MM.1S (cell line): ENCODE measurements at regions not wholly inside any gene's neighbourhood (a gene's known extent, or its start where the extent isn't known, plus 50 kb on each side); places are given as distances from the start of the nearest gene placed in this dataset.

Source experiments
- DNase-seq: peaks from one replicate; pipeline ENCODE4 v3.0.0-alpha.2; 2015
- H2AFZ ChIP-seq: fragments of 300-600 bp; sonication (generic); 2 replicates; pipeline ENCODE4 v1.6.0; 2016; ENCODE audit warnings: antibody characterized with exemption, low read length
- H3F3A ChIP-seq: fragments of 300-600 bp; sonication (generic); 2 replicates; pipeline ENCODE4 v1.6.1; 2016; ENCODE audit warnings: mild to moderate bottlenecking, antibody characterized with exemption, low read length, moderate library complexity, mixed read lengths; ENCODE audit not compliant: insufficient read depth
- H3K27ac ChIP-seq: fragments of 300-600 bp; sonication (generic); 2 replicates; pipeline ENCODE4 v1.5.1; 2016; ENCODE audit warnings: mild to moderate bottlenecking, low read length
- H3K27me3 ChIP-seq: fragments of 300-600 bp; sonication (generic); replicated peaks from 2 replicates; pipeline ENCODE4 v1.6.0; 2016; ENCODE audit warnings: low read length; ENCODE audit not compliant: insufficient read depth
- H3K36me3 ChIP-seq: fragments of 300-600 bp; sonication (generic); replicated peaks from 2 replicates; pipeline ENCODE4 v1.6.1; 2016; ENCODE audit warnings: mild to moderate bottlenecking, low read length, mixed read lengths; ENCODE audit not compliant: insufficient read depth
- H3K4me1 ChIP-seq: fragments of 300-600 bp; sonication (generic); 2 replicates; pipeline ENCODE4 v1.6.1; 2016; ENCODE audit warnings: low read length, mixed read lengths
- H3K4me2 ChIP-seq: fragments of 300-600 bp; sonication (generic); 2 replicates; pipeline ENCODE4 v1.6.0; 2016; ENCODE audit warnings: low read depth, low read length
- H3K4me3 ChIP-seq: fragments of 300-600 bp; sonication (generic); 2 replicates; pipeline ENCODE4 v1.5.1; 2016; ENCODE audit warnings: low read length, mixed read lengths
- H3K79me2 ChIP-seq: fragments of 300-600 bp; sonication (generic); 2 replicates; pipeline ENCODE4 v1.6.1; 2016; ENCODE audit warnings: mixed run types, low read length, mixed read lengths
- H3K9ac ChIP-seq: fragments of 300-600 bp; sonication (generic); 2 replicates; pipeline ENCODE4 v1.6.1; 2016; ENCODE audit warnings: low read length, mixed read lengths
- H3K9me2 ChIP-seq: fragments of 300-600 bp; sonication (generic); replicated peaks from 2 replicates; pipeline ENCODE4 v1.6.1; 2016; ENCODE audit warnings: mild to moderate bottlenecking, low read length, mixed read lengths; ENCODE audit not compliant: insufficient read depth
- H3K9me3 ChIP-seq: fragments of 300-600 bp; sonication (generic); replicated peaks from 2 replicates; pipeline ENCODE4 v1.6.1; 2016; ENCODE audit warnings: mild to moderate bottlenecking, low read length, mixed read lengths; ENCODE audit not compliant: insufficient read depth
- H4K20me1 ChIP-seq: fragments of 300-600 bp; sonication (generic); 2 replicates; pipeline ENCODE4 v1.6.1; 2016; ENCODE audit warnings: mild to moderate bottlenecking, low read length, moderate library complexity, mixed read lengths; ENCODE audit not compliant: insufficient read depth
- CTCF ChIP-seq: fragments of 300-600 bp; sonication (generic); IDR thresholded peaks from 2 replicates; pipeline ENCODE4 v1.5.1; 2016; ENCODE audit warnings: antibody characterized with exemption, low read length, mixed read lengths
- EZH2 ChIP-seq: fragments of 300-600 bp; sonication (generic); optimal IDR thresholded peaks from 2 replicates; pipeline ENCODE3; 2017; ENCODE audit warnings: low read depth, mild to moderate bottlenecking, antibody characterized with exemption, low read length, mixed read lengths
- EZH2phosphoT487 ChIP-seq: fragments of 300-600 bp; sonication (generic); IDR thresholded peaks from 2 replicates; pipeline ENCODE4 v1.6.1; 2018; ENCODE audit warnings: antibody characterized with exemption, low read length

- no peaks in the 10 kb centered on the region for H3K9me3 ChIP-seq
- H3K4me1 ChIP-seq, result no peaks in the 10 kb centered on the region
- no peak for DNase-seq
- no peak overlapping the region for H3K27ac ChIP-seq
- H3K4me3 ChIP-seq, result no peak overlapping the region
- no peaks in the 10 kb centered on the region for H3K27me3 ChIP-seq
- H4K20me1 ChIP-seq, result no peaks in the 10 kb centered on the region
- H3F3A ChIP-seq, result no peaks in the 10 kb centered on the region
- no peaks in the 10 kb centered on the region for H3K9me2 ChIP-seq
- no peaks in the 10 kb centered on the region for H3K79me2 ChIP-seq
- no peaks in the 10 kb centered on the region for H3K36me3 ChIP-seq
- H3K4me2 ChIP-seq, result no peak overlapping the region
- TF ChIP-seq CTCF (no peak), EZH2 (no peak), EZH2phosphoT487 (no peak)
- H2AFZ ChIP-seq, result no peak overlapping the region
- no peak overlapping the region for H3K9ac ChIP-seq
Observed at GRCh38 chr2:176599796-176600485, 330.7 kb downstream of the MTX2 start.

- Histone ChIP-seq H3K4me3 (no peak overlapping the region), H3K4me1 (no peaks in the 10 kb centered on the region), H3K79me2 (no peaks in the 10 kb centered on the region), H3K9ac (no peak overlapping the region), H2AFZ (no peak overlapping the region), H4K20me1 (no peaks in the 10 kb centered on the region), H3K9me3 (no peaks in the 10 kb centered on the region), H3K36me3 (no peaks in the 10 kb centered on the region), H3K27me3 (no peaks in the 10 kb centered on the region), H3K27ac (no peak overlapping the region), H3K4me2 (no peak overlapping the region), H3K9me2 (no peaks in the 10 kb centered on the region), H3F3A (no peaks in the 10 kb centered on the region)
- DNase-seq, result no peak
- no peak for TF ChIP-seq CTCF
- no peak for TF ChIP-seq EZH2
- no peak for TF ChIP-seq EZH2phosphoT487
Observed at GRCh38 chr2:176601066-176601465, 331.8 kb downstream of the MTX2 start.

GRCh38 chr2:176612036-176612435, 342.8 kb downstream of the MTX2 start:
- no peak for DNase-seq
- Histone ChIP-seq H4K20me1 (no peaks in the 10 kb centered on the region), H3K36me3 (no peaks in the 10 kb centered on the region), H3F3A (no peaks in the 10 kb centered on the region), H3K9me3 (no peaks in the 10 kb centered on the region), H3K4me2 (no peak overlapping the region), H2AFZ (no peak overlapping the region), H3K27me3 (no peaks in the 10 kb centered on the region), H3K9ac (no peak overlapping the region), H3K4me1 (no peaks in the 10 kb centered on the region), H3K9me2 (no peaks in the 10 kb centered on the region), H3K27ac (no peak overlapping the region), H3K79me2 (no peaks in the 10 kb centered on the region), H3K4me3 (no peak overlapping the region)
- no peak for TF ChIP-seq EZH2phosphoT487

- Histone ChIP-seq H3K4me2 (no peak overlapping the region), H3K4me1 (no peaks in the 10 kb centered on the region), H4K20me1 (no peaks in the 10 kb centered on the region), H3K79me2 (no peaks in the 10 kb centered on the region), H3K9me3 (no peaks in the 10 kb centered on the region), H3K9ac (no peak overlapping the region), H3F3A (no peaks in the 10 kb centered on the region), H3K9me2 (no peaks in the 10 kb centered on the region), H2AFZ (no peak overlapping the region), H3K4me3 (no peak overlapping the region), H3K27me3 (no peaks in the 10 kb centered on the region), H3K27ac (no peak overlapping the region), H3K36me3 (no peaks in the 10 kb centered on the region)
- TF ChIP-seq CTCF (no peak), EZH2phosphoT487 (no peak), EZH2 (no peak)
- DNase-seq, result no peak
Observed at GRCh38 chr2:176612736-176613135, 343.5 kb downstream of the MTX2 start.
